ENCODE measurements at regions not wholly inside any gene's neighbourhood (a gene's known extent, or its start where the extent isn't known, plus 50 kb on each side); places are given as distances from the start of the nearest gene placed in this dataset.
A peak's percentile ranks its signal among the peaks of the same experiment; 100 is the strongest.

DNA sequence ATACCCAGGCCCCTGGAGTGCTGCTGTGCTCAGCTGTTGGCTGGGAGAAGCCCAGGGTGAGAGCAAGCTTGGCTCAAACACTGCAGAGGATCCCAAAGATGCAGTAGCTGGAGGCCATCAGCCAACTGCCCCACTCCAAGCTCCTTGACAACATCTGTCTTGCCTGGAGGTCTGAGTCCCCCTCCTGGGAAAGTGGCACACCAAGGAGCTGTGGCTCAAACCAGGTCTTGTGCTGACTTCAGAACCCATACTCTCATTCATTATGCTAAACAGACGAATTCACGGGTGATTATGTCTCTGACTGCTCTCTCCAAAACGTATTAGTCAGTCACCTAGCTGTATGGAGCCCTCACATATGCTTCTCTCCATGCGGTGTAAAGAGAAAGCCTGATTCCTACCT lies 206.1 kb downstream of the TTC32 start:
- ATAC-seq (no peak), DNase-seq (no peak)
- WGBS: 72% methylated on average over 4 of the region's 4 CpGs
- H3K9me3 ChIP-seq (ENCODE audit: control insufficient read depth, low read length): no peaks in the 10 kb centered on the region
- H3K4me3 ChIP-seq (ENCODE audit: low read length): no peak overlapping the region
- no peaks in the 10 kb centered on the region for H3K4me1 ChIP-seq (ENCODE audit: control insufficient read depth, insufficient read depth, low read length)
- intact Hi-C loops (cut with DNase I): no loop called here
- no peaks in the 10 kb centered on the region for H3K27me3 ChIP-seq (ENCODE audit: control insufficient read depth, insufficient read depth)
- H3K27ac ChIP-seq (ENCODE audit: low read length): no peak overlapping the region

DNA sequence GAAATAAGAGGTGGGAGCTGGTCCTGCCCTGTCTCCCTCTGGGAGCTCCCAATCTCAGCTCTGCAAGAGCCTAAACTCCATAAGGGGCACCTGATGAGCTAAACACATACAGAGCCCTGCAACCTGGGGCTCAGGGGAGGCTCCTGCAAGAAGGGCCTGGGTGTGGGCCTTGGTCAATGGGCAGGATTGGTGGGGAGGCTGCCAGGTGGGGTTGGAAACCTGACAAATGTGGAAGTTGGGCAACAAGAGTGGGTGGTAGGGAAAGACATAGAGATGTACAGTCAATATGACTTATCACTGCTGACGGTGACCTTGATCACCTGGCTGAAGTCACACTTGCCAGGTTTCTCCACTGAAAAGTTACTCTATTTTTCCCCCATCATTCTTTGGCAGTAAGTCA lies 209.9 kb downstream of the TTC32 start:
- intact Hi-C loops (cut with DNase I): no loop called here
- 97% methylated on average over 1 of the region's 1 CpG for WGBS
- no peak for ATAC-seq

DNA sequence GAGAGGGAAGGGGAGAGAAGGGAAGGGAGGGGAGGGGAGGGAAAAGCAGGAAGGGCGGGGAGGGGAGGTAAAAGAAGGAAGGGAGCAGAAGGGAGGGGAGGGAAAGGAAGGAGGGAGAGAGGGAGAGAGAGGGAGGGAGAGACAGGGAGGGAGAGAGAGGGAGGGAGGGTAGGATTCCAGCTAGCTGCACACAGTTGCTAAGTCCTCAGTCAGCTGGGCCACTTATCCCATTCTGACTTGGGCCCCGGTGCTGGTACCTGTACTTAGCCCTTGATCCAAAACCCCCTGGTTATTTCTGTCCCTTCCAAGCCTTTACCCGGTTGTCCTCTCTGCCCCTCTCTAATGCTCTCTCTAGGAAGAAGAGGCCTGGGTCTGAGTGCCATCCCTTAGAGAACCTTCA lies 211.4 kb downstream of the TTC32 start:
- intact Hi-C loops (cut with DNase I): no loop called here
- 97% methylated on average over 3 of the region's 3 CpGs for WGBS
- Histone ChIP-seq H3K9me3 (ENCODE audit: control insufficient read depth, low read length) (no peaks in the 10 kb centered on the region), H3K4me3 (ENCODE audit: low read length) (no peak overlapping the region), H3K4me1 (ENCODE audit: control insufficient read depth, insufficient read depth, low read length) (peaks cover 2% of the 10 kb centered on the region), H3K27me3 (ENCODE audit: control insufficient read depth, insufficient read depth) (no peaks in the 10 kb centered on the region), H3K27ac (ENCODE audit: low read length) (no peak overlapping the region)
- no peak for DNase-seq
- ATAC-seq: no peak

More for the DNA sequence above, 209.9 kb downstream of the TTC32 start:
- no peaks in the 10 kb centered on the region for H3K27me3 ChIP-seq (ENCODE audit: control insufficient read depth, insufficient read depth)
- peaks cover 2% of the 10 kb centered on the region for H3K4me1 ChIP-seq (ENCODE audit: control insufficient read depth, insufficient read depth, low read length)
- H3K9me3 ChIP-seq (ENCODE audit: control insufficient read depth, low read length): no peaks in the 10 kb centered on the region
- DNase-seq: no peak
- H3K27ac ChIP-seq (ENCODE audit: low read length): no peak overlapping the region
- H3K4me3 ChIP-seq (ENCODE audit: low read length): no peak overlapping the region

DNA sequence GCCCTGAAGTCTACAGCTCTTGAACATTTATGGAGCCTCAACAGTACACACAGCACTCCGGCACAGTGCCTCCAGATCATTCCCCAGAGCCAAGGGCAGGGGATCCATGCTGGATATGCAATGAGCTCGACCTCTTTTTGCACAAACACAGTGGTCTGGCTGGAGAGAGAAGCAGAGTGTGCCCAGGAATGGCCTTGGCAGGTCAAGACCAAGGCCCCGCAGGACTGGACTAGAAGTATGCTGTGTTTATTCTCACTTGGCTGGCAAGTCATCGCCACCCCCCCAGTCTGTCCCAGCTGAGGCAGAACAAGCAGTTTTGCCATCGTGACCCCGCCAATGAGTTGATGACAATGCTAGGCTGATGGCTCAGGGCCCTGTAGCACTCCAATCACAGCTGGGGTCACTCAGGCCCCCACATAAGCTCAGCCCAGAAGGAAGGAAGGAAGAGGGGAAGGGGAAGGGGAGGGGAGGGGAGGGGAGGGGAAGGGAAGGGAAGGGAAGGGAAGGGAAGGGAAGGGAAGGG lies 212.1 kb downstream of the TTC32 start:
- no peak overlapping the region for H3K4me3 ChIP-seq (ENCODE audit: low read length)
- 84% methylated on average over 6 of the region's 6 CpGs for WGBS
- ATAC-seq: peak in 1 of 2 donors; percentile 20
- intact Hi-C loops (cut with DNase I): no loop called here
- DNase-seq: peak in 2 of 3 donors; percentile 38 to 56
- H3K4me1 ChIP-seq (ENCODE audit: control insufficient read depth, insufficient read depth, low read length): peaks cover 2% of the 10 kb centered on the region
- no peak overlapping the region for H3K27ac ChIP-seq (ENCODE audit: low read length)
- no peaks in the 10 kb centered on the region for H3K9me3 ChIP-seq (ENCODE audit: control insufficient read depth, low read length)
- H3K27me3 ChIP-seq (ENCODE audit: control insufficient read depth, insufficient read depth): no peaks in the 10 kb centered on the region

DNA sequence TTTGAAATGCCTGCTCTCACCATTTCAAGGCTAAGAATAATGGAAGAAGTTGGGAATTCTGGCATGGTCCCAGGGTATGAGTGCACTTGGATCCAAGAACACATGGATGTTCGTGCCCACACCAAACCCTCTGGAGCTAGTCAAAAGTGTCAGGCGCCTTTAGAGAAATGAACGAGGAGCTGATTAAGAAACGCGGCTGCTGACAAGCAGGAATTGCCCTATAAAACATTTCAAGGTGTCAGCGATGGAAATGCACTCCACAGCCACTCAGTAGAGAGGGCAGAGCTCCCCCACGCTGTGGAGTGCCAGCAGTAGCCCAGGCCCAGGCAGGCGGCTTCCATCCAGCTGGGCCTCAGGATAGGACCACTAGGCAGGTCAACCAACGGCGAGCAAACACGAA lies 213.7 kb downstream of the TTC32 start:
- peak; percentile 88 to 90 for ATAC-seq
- DNase-seq: peak; percentile 40 to 79 (median 70)
- no peaks in the 10 kb centered on the region for H3K27me3 ChIP-seq (ENCODE audit: control insufficient read depth, insufficient read depth)
- intact Hi-C loops (cut with DNase I): no loop called here
- H3K4me1 ChIP-seq (ENCODE audit: control insufficient read depth, insufficient read depth, low read length): peaks cover 2% of the 10 kb centered on the region
- 67% methylated on average over 11 of the region's 11 CpGs for WGBS
- no peak overlapping the region for H3K4me3 ChIP-seq (ENCODE audit: low read length)
- peak overlapping the region; percentile 61 for H3K27ac ChIP-seq (ENCODE audit: low read length)
- no peaks in the 10 kb centered on the region for H3K9me3 ChIP-seq (ENCODE audit: control insufficient read depth, low read length)

DNA sequence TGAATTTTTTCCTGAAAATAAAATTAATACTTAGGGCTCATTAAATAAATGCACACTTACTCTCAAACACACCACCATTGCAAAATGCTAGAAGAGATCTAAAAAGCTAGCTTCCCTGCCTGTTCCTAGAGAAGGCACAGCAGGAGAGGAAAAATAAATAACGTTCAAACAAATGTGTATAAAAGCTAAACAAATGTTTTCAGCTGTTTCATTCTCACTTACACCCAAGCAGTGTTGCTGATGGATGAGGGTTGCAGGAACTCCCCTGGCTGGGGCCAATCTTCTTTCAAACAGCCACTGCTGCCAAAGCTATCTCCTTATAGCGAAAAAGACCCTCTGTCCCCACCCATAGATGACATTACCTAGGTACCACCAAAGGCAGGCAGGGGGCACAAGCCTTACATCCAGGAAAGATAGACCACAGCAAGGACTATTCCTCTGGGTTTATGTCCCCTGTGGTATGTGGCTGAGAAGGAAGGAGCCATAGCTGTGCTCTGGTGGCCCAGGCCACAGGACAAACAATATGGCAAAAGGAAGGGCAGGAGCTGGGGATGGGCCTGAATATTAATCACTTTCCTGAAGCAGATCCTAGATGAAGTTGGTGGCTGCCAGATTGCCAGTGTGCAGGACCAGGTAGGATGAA lies 214.6 kb downstream of the TTC32 start:
- no peak for DNase-seq
- H3K27ac ChIP-seq (ENCODE audit: low read length): no peak overlapping the region
- H3K4me1 ChIP-seq (ENCODE audit: control insufficient read depth, insufficient read depth, low read length): peaks cover 2% of the 10 kb centered on the region
- no peaks in the 10 kb centered on the region for H3K27me3 ChIP-seq (ENCODE audit: control insufficient read depth, insufficient read depth)
- intact Hi-C loops (cut with DNase I): no loop called here
- WGBS: 72% methylated on average over 2 of the region's 2 CpGs
- H3K9me3 ChIP-seq (ENCODE audit: control insufficient read depth, low read length): no peaks in the 10 kb centered on the region
- ATAC-seq: no peak
- no peak overlapping the region for H3K4me3 ChIP-seq (ENCODE audit: low read length)

DNA sequence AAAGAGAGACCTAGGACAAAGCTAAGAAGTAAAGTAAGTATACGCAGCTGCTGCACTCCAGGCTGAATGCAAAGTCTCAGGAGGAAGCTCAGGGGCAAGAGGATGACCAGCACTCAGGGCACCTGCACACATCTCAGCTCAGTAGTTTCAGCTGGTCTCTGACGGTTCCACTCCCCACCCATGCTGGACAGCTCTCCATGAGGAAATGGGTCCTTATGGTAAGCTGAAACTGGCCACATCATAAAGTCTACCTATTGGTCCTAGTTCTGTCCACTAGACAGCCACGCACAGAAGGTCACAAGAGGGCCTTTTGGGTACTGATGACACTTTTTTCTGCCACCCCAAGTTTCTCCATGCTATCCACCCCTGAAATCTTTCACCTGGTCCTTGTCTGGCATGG lies 215.3 kb downstream of the TTC32 start:
- Histone ChIP-seq H3K9me3 (ENCODE audit: control insufficient read depth, low read length) (no peaks in the 10 kb centered on the region), H3K27me3 (ENCODE audit: control insufficient read depth, insufficient read depth) (no peaks in the 10 kb centered on the region), H3K4me3 (ENCODE audit: low read length) (no peak overlapping the region), H3K4me1 (ENCODE audit: control insufficient read depth, insufficient read depth, low read length) (peaks cover 2% of the 10 kb centered on the region), H3K27ac (ENCODE audit: low read length) (no peak overlapping the region)
- DNase-seq: no peak
- WGBS: 58% methylated on average over 3 of the region's 3 CpGs
- intact Hi-C loops (cut with DNase I): no loop called here
- no peak for ATAC-seq

DNA sequence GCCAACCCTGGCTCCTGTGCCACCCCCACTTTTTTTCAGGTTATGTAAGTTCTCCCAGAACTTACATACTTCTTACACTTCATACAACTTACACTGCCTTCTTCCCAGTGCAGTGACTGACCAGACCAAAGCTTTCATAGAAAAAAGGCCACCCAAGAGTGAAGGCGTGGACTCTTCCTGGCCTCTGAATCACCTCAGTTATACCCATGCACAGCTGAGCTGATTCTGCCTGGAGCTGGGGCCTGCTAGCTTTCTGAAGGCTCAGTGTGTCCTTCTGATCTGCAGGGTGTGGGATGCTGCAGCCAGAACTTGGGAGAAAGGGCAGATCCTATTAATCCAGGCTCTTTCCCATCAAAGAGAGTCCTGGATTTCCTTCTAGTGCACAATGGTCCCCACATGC lies 216.1 kb downstream of the TTC32 start:
- Histone ChIP-seq H3K27me3 (ENCODE audit: control insufficient read depth, insufficient read depth) (no peaks in the 10 kb centered on the region), H3K9me3 (ENCODE audit: control insufficient read depth, low read length) (no peaks in the 10 kb centered on the region), H3K4me3 (ENCODE audit: low read length) (no peak overlapping the region), H3K27ac (ENCODE audit: low read length) (no peak overlapping the region), H3K4me1 (ENCODE audit: control insufficient read depth, insufficient read depth, low read length) (peaks cover 2% of the 10 kb centered on the region)
- DNase-seq (no peak), ATAC-seq (no peak)
- intact Hi-C loops (cut with DNase I): no loop called here
- WGBS: 98% methylated on average over 1 of the region's 1 CpG

DNA sequence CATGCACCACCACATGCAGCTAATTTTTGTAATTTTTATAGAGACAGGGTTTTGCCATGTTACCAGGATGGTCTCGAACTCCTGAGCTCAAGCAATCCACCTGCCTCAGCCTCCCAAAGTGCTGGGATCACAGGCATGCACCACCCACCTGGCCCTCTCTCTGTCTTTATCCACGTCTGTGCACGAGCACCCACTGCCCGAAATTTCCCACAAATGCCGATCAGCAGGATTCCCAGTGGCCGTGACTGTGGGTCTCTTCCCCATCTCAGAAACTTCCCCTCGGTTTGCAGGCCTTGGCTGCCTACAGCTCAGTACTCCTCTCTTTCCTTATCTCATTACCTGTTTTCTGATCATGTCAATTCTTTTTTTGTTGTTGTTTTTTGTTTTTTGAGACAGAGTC lies 217.3 kb downstream of the TTC32 start:
- no peak overlapping the region for H3K4me3 ChIP-seq (ENCODE audit: low read length)
- intact Hi-C loops (cut with DNase I): no loop called here
- 95% methylated on average over 7 of the region's 7 CpGs for WGBS

DNA sequence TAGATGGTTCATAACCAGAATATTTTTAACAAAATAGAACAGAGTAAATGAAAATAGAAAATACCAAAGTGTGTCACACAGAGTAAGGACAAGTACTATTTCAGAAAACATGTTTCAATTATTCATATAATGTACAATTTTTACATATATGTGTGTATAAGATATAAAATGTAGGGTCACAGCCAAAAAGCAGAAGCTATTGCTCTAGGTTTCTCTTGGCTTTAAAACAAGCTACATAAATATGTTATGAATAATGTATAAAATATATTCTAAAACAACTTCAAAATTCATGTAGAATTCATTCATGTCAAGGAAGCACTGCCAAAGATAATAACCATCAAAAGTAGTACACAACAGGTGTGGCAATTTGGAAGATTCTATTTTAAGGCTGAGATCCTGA lies 218.2 kb downstream of the TTC32 start:
- no peaks in the 10 kb centered on the region for H3K9me3 ChIP-seq (ENCODE audit: control insufficient read depth, low read length)
- ATAC-seq (no peak), DNase-seq (no peak)
- H3K27me3 ChIP-seq (ENCODE audit: control insufficient read depth, insufficient read depth): no peaks in the 10 kb centered on the region
- intact Hi-C loops (cut with DNase I): no loop called here
- H3K4me3 ChIP-seq (ENCODE audit: low read length): no peak overlapping the region
- no peak overlapping the region for H3K27ac ChIP-seq (ENCODE audit: low read length)
- peaks cover 2% of the 10 kb centered on the region for H3K4me1 ChIP-seq (ENCODE audit: control insufficient read depth, insufficient read depth, low read length)

More for the DNA sequence above, 217.3 kb downstream of the TTC32 start:
- Histone ChIP-seq H3K9me3 (ENCODE audit: control insufficient read depth, low read length) (no peaks in the 10 kb centered on the region), H3K27ac (ENCODE audit: low read length) (no peak overlapping the region), H3K4me1 (ENCODE audit: control insufficient read depth, insufficient read depth, low read length) (peaks cover 2% of the 10 kb centered on the region), H3K27me3 (ENCODE audit: control insufficient read depth, insufficient read depth) (no peaks in the 10 kb centered on the region)
- DNase-seq (no peak), ATAC-seq (no peak)

DNA sequence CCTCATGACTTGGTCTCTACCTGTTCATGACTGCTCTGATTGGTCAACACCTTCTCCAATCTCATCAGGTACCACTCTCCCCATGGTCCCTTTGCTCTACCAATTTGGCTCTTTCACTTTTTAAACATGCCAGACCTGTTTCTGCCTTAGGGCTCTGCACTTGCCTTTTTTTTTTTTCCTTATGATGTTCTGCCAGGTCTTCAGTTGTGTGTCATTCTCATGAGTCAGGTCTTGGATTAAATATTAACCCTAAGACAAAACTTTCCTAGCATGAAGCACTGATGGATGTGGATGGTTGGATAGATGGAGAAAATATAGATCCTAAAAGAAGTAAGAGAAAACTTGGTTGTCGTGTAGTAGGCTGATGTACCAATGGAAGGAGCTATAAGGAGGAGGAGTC lies 219.3 kb downstream of the TTC32 start:
- no peak for ATAC-seq
- H3K9me3 ChIP-seq (ENCODE audit: control insufficient read depth, low read length): no peaks in the 10 kb centered on the region
- H3K27me3 ChIP-seq (ENCODE audit: control insufficient read depth, insufficient read depth): no peaks in the 10 kb centered on the region
- DNase-seq: no peak
- H3K4me1 ChIP-seq (ENCODE audit: control insufficient read depth, insufficient read depth, low read length): peaks cover 6% of the 10 kb centered on the region
- 97% methylated on average over 1 of the region's 1 CpG for WGBS
- no peak overlapping the region for H3K27ac ChIP-seq (ENCODE audit: low read length)
- intact Hi-C loops (cut with DNase I): no loop called here
- H3K4me3 ChIP-seq (ENCODE audit: low read length): no peak overlapping the region

All from right cardiac atrium (tissue), 5 donors.